ENCODE measurements at regions not wholly inside any gene's neighbourhood (a gene's known extent, or its start where the extent isn't known, plus 50 kb on each side); places are given as distances from the start of the nearest gene placed in this dataset.

- no peak for TF ChIP-seq MAX (IDR thresholded peaks at IDR 0.05)
- TF ChIP-seq GABPA (IDR thresholded peaks at IDR 0.05 in 1 of 2, conservative IDR thresholded peaks at IDR 0.05 in 1 of 2), result no peak
- no peak for TF ChIP-seq YY1 (IDR thresholded peaks at IDR 0.05)
Measured at GRCh38 chr6:48917233-48917632, 545.8 kb downstream of the MMUT start (continued).

GRCh38 chr6:48916607-48917006, 546.4 kb downstream of the MMUT start:
- Histone ChIP-seq H3K9me3 (ENCODE audit: control insufficient read depth in 4 of 4, low read length in 3 of 4) (no peaks in the 10 kb centered on the region), H3K4me3 (ENCODE audit: low read depth in 1 of 3, low read length in 3 of 3) (no peak overlapping the region), H3K9ac (ENCODE audit: low read depth in 1 of 2, low read length in 2 of 2) (no peak overlapping the region), H3K4me1 (ENCODE audit: control insufficient read depth in 4 of 4, insufficient read depth in 4 of 4, low read length in 3 of 4) (no peaks in the 10 kb centered on the region), H3K36me3 (ENCODE audit: control insufficient read depth in 4 of 4, insufficient read depth in 3 of 4, low read depth in 1 of 4, low read length in 3 of 4) (no peaks in the 10 kb centered on the region), H3K27me3 (ENCODE audit: control insufficient read depth in 4 of 4, insufficient read depth in 4 of 4, low read length in 3 of 4) (no peaks in the 10 kb centered on the region), H3K27ac (ENCODE audit: low read depth in 1 of 2, low read length in 2 of 2) (no peak overlapping the region)
- TF ChIP-seq TAF1 (conservative IDR thresholded peaks at IDR 0.05) (no peak), HNF4A (conservative IDR thresholded peaks at IDR 0.05) (no peak), YY1 (IDR thresholded peaks at IDR 0.05) (no peak), EGR1 (IDR thresholded peaks at IDR 0.05; ENCODE audit: low read depth in 2 of 2) (no peak)
- no peak for DNase-seq (ENCODE audit: low spot score)

GRCh38 chr6:48915591-48915990, 547.5 kb downstream of the MMUT start:
- H3K27me3 ChIP-seq (ENCODE audit: control insufficient read depth in 4 of 4, insufficient read depth in 4 of 4, low read length in 3 of 4), result no peaks in the 10 kb centered on the region
- TF ChIP-seq NR2F2 (IDR thresholded peaks at IDR 0.05) (no peak), RAD21 (IDR thresholded peaks at IDR 0.05) (no peak), ATF3 (IDR thresholded peaks at IDR 0.05) (no peak), JUND (IDR thresholded peaks at IDR 0.05) (no peak), HNF4A (conservative IDR thresholded peaks at IDR 0.05) (no peak), SP1 (IDR thresholded peaks at IDR 0.05) (no peak), CTCF (IDR thresholded peaks at IDR 0.05; ENCODE audit: low read depth, low read length, missing input control) (no peak)
- H3K27ac ChIP-seq (ENCODE audit: low read depth in 1 of 2, low read length in 2 of 2), result no peak overlapping the region
- no peaks in the 10 kb centered on the region for H3K9me3 ChIP-seq (ENCODE audit: control insufficient read depth in 4 of 4, low read length in 3 of 4)
- H3K4me1 ChIP-seq (ENCODE audit: control insufficient read depth in 4 of 4, insufficient read depth in 4 of 4, low read length in 3 of 4), result no peaks in the 10 kb centered on the region
- DNase-seq (ENCODE audit: low spot score), result no peak
- H3K4me3 ChIP-seq (ENCODE audit: low read depth in 1 of 3, low read length in 3 of 3), result no peak overlapping the region
- H3K9ac ChIP-seq (ENCODE audit: low read depth in 1 of 2, low read length in 2 of 2), result no peak overlapping the region
- no peaks in the 10 kb centered on the region for H3K36me3 ChIP-seq (ENCODE audit: control insufficient read depth in 4 of 4, insufficient read depth in 3 of 4, low read depth in 1 of 4, low read length in 3 of 4)

- WGBS, result 72% methylated on average over 2 of the region's 2 CpGs
- H3K9me3 ChIP-seq (ENCODE audit: control insufficient read depth in 4 of 4, low read length in 3 of 4), result no peaks in the 10 kb centered on the region
- H3K4me1 ChIP-seq (ENCODE audit: control insufficient read depth in 4 of 4, insufficient read depth in 4 of 4, low read length in 3 of 4), result no peaks in the 10 kb centered on the region
- no peak overlapping the region for H3K9ac ChIP-seq (ENCODE audit: low read depth in 1 of 2, low read length in 2 of 2)
- H3K36me3 ChIP-seq (ENCODE audit: control insufficient read depth in 4 of 4, insufficient read depth in 3 of 4, low read depth in 1 of 4, low read length in 3 of 4), result no peaks in the 10 kb centered on the region
- no peak overlapping the region for H3K27ac ChIP-seq (ENCODE audit: low read depth in 1 of 2, low read length in 2 of 2)
- no peak for DNase-seq (ENCODE audit: low spot score)
- TF ChIP-seq EGR1 (IDR thresholded peaks at IDR 0.05; ENCODE audit: low read depth in 2 of 2), result no peak
- TF ChIP-seq TAF1 (conservative IDR thresholded peaks at IDR 0.05), result no peak
- no peak for TF ChIP-seq SP1 (IDR thresholded peaks at IDR 0.05)
- no peak for TF ChIP-seq FOXA2 (IDR thresholded peaks at IDR 0.05)
- TF ChIP-seq NR2F2 (IDR thresholded peaks at IDR 0.05), result no peak
- TF ChIP-seq MAX (IDR thresholded peaks at IDR 0.05), result no peak
- TF ChIP-seq RXRA (IDR thresholded peaks at IDR 0.05), result no peak
- TF ChIP-seq ZBTB33 (IDR thresholded peaks at IDR 0.05), result no peak
- no peak overlapping the region for H3K4me3 ChIP-seq (ENCODE audit: low read depth in 1 of 3, low read length in 3 of 3)
- no peaks in the 10 kb centered on the region for H3K27me3 ChIP-seq (ENCODE audit: control insufficient read depth in 4 of 4, insufficient read depth in 4 of 4, low read length in 3 of 4)
Measured at GRCh38 chr6:48912503-48912902, 550.5 kb downstream of the MMUT start.

Data from liver (tissue), 8 donors.